HG02840 (cell line): ENCODE measurements at regions not wholly inside any gene's neighbourhood (a gene's known extent, or its start where the extent isn't known, plus 50 kb on each side); places are given as distances from the start of the nearest gene placed in this dataset.
"Not testable (repeated sequence)": the region's sequence is repeated elsewhere in the genome, so short reads cannot be mapped to it uniquely, and the experiment has no call there.

Source experiments
- ATAC-seq: cut with Tn5 transposase; IDR thresholded peaks from one replicate; pipeline ENCODE4 v1.9.1; 2021; ENCODE audit warnings: mild to moderate bottlenecking, moderate library complexity, moderate number of reproducible peaks; ENCODE audit not compliant: unreplicated experiment, low FRiP score

DNA sequence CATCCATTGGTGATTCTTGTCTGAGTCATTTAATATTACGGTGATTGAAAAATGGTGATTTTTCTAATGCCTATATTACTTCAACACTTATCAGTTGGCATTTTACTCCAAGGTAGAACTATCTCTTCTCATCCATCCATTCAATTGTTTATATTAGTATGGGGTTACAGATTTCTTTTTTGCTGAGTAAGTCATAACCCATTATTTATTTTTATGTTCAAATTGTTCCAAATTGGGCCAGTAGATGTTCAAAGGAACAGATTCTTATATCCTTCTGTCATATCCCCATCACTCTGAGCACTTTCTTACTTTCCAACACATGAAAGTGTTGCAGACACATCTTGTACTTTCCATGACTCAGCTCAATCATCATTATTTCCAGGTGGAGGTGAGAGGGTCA lies 466.8 kb upstream of the CAMK1G start:
- no peak for ATAC-seq

DNA sequence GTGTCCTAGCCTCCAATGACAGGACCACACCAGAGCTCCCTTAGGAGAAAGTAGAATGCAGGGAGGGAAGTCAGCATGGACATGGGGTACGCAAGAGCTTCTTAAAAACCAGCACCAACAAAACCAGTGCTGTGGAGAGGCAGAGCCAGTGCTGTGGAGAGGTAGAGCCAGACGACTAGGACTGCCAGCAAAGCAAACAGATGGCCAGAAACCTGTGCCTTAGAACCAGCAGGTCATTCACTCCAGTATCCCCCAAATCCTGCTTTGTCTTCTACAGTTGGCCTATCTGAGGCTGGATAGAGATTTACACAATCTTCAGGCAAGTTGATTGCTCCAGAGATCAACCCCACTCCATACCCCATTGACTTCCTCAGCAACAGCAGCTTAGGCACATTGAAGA lies 459.9 kb upstream of the CAMK1G start:
- no peak for ATAC-seq

- ATAC-seq, result not testable (repeated sequence)
Observed at GRCh38 chr1:209129091-209129490, 454.4 kb upstream of the CAMK1G start.

DNA sequence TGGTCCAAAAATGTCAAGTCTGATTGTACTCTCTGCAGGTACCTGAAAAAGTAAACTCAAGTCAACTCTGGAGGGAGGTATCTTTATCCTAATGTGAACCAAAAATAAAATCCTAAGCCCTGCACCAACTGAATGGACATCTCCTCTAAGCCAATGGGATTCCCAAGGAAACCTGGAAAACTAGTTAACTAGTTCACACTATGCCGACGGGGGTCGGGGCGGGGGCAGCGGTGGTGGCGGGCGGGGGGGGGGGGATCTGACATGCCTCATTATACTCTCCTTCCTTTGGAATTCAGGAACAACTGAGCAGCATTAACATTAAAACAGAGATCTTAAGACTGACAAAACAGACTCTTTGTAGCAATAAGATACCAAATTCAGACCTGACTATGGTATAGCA lies 452.6 kb upstream of the CAMK1G start:
- ATAC-seq, result no peak

DNA sequence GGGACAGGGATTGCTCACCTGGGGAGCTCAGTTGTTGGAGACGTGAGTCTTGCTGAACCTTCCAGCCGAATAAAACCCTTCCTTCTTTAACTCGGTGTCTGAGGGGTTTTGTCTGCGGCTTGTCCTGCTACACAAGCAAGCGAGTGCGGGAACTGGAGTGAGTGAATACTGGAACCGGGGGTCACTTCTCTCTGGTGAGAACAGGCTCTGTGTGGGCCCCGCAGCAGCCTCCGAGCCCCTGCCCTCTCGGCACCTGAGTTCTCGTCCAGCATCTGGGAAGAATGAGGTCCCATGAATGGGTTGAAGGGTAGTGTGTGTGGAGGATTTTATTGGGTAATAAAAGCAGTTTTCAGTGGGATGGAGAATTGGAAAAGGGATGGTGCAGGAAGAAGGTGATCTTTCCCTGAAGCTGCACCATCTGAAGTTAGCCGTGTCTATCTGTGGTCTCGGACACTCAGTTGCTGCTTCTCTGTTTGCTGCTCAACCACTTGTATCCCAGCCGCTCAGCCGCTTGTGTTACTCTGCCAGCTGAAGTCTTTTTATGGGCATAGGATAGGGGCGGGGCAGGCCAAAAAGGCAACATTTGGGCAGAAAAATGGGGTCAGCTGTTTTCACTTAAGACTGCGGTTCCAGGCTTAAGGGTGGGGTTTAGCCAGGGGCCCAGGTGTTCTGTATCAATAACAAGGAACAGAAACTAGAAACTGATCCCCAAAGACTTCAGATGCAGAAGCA lies 450.6 kb upstream of the CAMK1G start:
- ATAC-seq, result no peak

DNA sequence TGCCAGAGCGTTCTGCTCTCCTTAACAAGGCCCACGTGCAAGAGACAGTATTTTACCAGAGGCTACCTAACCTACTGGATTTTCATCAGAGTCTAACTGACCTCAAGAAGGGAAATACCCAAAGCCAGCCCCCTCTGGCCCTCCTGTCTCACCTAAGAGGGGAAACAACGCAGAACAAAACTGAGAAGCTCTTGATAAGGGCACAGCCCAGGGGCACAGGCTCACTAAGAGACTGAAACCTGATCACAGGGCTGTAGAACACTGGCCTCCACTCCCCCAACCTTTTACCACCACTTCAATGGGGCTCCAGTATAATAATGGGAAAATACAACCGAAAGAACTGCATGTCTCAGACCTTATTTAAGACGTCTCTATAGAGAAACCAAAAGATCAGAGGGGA lies 449.5 kb upstream of the CAMK1G start:
- ATAC-seq, result no peak

DNA sequence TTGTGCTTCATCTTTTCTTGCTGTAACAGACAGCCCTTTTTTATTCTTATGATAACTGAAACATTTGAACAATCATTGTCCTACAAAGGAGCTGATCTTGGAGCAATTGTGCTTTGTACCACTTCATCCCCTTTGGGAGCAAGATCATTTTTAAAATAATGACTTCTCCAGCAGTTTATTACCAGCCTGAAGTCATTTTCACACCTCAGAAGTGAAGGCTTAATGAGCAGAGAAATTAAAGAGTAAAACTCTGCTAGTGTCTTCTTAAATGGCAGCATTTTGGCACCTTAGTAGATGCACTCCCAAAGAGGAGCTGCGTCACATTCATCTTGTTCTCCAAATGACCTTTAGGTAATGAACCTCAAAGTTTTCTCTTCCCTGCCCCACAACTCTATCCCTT lies 439.6 kb upstream of the CAMK1G start:
- no peak for ATAC-seq

DNA sequence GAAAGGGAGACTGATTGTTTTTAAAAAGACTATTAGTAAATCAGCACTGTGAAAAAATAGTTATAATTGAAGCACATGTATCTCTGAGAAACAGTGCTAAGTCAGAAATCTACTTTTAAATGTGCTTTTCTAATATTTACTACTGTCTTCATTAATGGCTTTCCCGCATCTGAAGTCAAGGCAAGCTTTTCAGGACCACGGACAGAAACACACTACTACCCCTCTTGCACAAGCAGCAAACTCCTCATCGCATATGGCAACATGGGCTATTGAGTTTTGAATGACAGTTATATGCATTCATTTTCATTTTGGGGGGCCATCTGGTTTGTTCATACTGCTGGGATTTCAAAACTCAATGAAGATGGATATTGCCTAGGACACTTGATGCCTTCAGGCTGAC lies 433.4 kb upstream of the CAMK1G start:
- no peak for ATAC-seq

GRCh38 chr1:209153411-209153810 lies 430.1 kb upstream of the CAMK1G start:
- no peak for ATAC-seq

GRCh38 chr1:209154912-209155311 lies 428.6 kb upstream of the CAMK1G start:
- no peak for ATAC-seq

DNA sequence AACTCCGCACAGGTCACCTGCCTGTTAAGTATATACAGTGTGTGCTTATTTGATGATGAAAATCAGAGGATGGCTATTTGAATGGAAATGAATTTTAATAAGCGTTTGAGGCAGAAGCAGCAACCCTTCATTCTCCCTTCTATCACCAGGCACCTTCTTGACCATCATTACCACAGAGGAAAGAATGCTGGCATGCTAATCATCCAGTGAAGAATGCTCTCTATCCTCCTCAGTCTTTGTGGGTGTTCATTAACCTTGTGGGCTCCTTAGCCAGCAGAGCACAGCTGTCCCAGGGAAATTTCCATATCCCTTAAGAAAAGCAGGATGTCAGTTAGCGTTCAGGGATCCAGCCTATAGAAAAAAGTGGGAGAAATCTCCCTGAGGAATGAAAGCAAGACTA lies 428.0 kb upstream of the CAMK1G start:
- ATAC-seq, result no peak

DNA sequence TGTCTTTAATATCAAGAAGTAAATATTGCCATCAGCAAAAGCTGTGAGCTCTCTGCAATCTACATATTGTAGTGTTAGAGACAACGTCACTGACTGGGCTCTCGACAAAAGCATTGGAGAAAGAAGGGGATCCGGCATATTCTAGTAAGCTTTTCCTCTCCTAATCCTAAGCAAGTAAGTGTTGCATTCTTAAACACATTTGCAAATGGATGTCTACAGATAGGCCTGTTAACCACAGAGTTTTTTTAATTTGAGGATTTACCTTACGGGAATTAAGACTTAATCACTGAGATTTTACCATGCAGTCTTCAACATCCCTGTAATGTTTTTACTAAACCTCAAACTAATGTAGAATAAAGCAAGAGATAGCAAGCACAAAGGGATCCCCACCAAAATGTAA lies 426.5 kb upstream of the CAMK1G start:
- no peak for ATAC-seq

DNA sequence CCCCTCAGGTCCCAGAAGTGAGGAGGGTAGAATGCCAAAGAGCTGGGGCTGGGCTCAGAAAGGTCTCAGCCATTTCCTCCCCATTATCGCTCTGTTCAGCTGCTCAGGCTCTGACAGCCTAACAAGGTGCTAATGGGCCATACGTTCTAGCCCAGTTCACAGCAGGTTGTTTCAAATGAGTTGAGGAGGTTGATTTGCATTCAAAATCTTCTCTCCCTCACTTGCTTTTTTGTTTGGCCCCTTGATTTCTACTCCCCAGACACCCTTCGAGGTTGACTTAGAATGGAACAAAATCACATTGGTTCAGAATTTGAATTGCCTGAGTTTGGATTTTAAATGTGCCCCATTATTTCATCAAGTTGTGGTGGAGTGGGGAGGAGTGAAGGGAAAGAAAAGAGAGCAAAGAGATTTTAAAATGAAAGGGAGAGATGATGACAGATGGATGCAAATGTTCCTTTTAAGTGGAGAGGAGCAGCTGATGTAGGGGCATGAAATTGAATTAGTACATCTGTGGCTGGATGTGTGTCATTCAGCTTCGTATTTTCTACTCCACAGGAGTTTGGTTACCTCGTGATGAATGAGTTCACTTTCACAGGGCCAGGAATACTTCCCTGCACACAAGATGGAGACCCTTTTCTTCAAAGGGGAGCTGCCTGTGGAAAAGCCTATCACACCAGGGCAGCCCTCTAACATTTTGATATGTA lies 425.8 kb upstream of the CAMK1G start:
- ATAC-seq, result no peak

- no peak for ATAC-seq
Observed at GRCh38 chr1:209158851-209159250, 424.7 kb upstream of the CAMK1G start.

- no peak for ATAC-seq
Observed at GRCh38 chr1:209160230-209160629, 423.3 kb upstream of the CAMK1G start.

- no peak for ATAC-seq
Observed at GRCh38 chr1:209162651-209163050, 420.9 kb upstream of the CAMK1G start.

DNA sequence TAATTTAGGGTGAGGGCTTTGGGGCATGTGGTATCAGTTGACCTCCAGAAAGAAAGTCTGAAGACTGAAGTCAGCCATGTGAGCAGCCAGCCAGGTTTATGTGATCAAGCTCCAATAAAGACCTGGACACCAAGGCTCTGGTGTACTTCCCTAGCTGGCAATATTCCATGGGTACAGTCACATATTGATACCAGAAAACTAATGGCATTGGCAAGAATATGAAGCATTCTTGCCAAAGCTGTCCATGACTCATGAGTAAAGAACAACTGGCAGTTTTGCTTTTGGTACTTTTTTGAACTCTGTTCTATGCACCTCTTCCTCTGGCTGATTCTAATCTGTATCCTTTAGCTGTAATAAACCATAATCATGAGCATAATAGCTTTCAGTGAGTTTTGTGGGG lies 415.3 kb upstream of the CAMK1G start:
- ATAC-seq, result no peak

- ATAC-seq, result no peak
Observed at GRCh38 chr1:209171151-209171550, 412.4 kb upstream of the CAMK1G start.

DNA sequence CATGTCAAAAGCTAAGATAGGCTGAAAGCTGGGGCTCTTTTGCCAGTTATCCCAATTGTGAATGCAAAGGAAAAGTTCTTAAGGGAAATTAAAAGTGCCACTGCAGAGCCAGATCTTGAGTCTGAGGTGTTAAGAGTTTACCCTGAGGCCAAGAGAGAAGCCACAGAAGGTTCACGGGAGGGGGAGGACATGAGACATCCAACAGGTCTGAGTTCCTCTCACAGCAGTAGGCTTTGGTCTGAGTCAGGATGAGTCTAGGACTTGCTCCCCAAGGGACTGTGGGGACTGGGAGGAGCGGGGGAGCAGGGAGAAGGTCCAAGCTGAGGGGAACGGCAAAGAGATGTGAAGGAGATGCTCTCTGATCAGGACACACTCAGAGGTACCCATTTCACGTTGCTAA lies 411.2 kb upstream of the CAMK1G start:
- no peak for ATAC-seq

GRCh38 chr1:209172792-209173542 lies 410.5 kb upstream of the CAMK1G start:
- not testable (repeated sequence) for ATAC-seq

DNA sequence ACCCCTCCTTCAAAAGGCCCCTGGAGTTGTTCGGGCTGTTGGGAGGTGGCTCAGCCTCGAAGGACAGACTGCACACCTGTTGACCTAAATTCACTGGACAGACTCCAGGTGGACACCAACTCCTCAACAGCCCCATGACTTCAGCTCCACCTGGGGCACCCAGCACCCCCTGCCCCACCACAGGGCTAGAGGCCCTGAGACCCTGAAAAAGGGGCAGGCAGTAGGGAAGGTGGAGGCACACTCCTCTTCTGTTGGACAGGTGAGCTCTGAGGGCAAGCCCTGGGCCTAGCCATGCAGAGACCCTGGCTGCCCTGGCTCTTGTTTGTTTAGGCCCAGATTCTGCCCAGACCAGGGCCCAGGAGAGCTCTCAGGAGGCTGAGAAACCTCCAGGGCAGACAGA lies 409.7 kb upstream of the CAMK1G start:
- not testable (repeated sequence) for ATAC-seq
